ENCODE measurements at regions not wholly inside any gene's neighbourhood (a gene's known extent, or its start where the extent isn't known, plus 50 kb on each side); places are given as distances from the start of the nearest gene placed in this dataset.

DNA sequence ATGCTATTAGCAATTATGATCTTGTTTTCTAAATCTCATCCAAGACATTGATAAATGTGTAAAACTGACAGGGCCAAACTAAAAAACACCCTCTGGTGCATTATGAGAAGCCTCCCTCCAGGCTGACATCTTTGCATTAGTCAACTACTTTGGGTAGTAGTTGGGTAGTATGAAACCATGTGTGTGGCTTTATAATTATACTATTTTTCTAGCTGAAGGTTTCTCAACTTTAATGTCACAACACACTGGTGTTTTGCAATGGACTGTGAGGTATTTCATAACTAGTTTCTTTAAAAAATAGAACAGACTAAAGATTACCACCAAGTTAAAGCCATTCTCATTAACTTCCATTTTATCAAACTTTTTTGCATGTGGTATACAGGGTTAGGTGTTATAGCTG lies 73.1 kb upstream of the RBMS1 start:
- Histone ChIP-seq H3K79me2 (ENCODE audit: insufficient read depth) (no peaks in the 10 kb centered on the region), H4K20me1 (ENCODE audit: insufficient read depth) (no peaks in the 10 kb centered on the region), H3K27me3 (ENCODE audit: insufficient read depth) (no peaks in the 10 kb centered on the region), H3K4me1 (ENCODE audit: control insufficient read depth in 1 of 2, insufficient read depth in 2 of 2, low read depth in 1 of 2, low read length in 1 of 2) (no peaks in the 10 kb centered on the region; a peak in 2 of 4 replicates), H2AFZ (ENCODE audit: low read depth) (no peak overlapping the region), H3K27ac (ENCODE audit: low read depth in 2 of 2, low read length in 1 of 2) (no peak overlapping the region), H3K9ac (no peak overlapping the region), H3K9me3 (no peaks in the 10 kb centered on the region), H3K9me2 (no peaks in the 10 kb centered on the region), H3K4me2 (no peak overlapping the region), H3K4me3 (ENCODE audit: low read depth in 2 of 2, low read length in 1 of 2) (no peak overlapping the region), H3F3A (replicated peaks; ENCODE audit: insufficient read depth) (no peaks in the 10 kb centered on the region), H3K36me3 (replicated peaks in 1 of 2; ENCODE audit: control insufficient read depth in 1 of 2, insufficient read depth in 2 of 2, low read length in 1 of 2) (no peaks in the 10 kb centered on the region)
- DNase-seq = no peak
- POLR2A ChIA-PET = no interaction called here
- CTCF ChIA-PET = no interaction called here
- TF ChIP-seq NFIC (IDR thresholded peaks at IDR 0.05; ENCODE audit: borderline replicate concordance) (no peak), RCOR1 (IDR thresholded peaks at IDR 0.05; ENCODE audit: low read length) (no peak), MEF2A (IDR thresholded peaks at IDR 0.05; ENCODE audit: borderline replicate concordance, low read depth) (no peak), FOXM1 (IDR thresholded peaks at IDR 0.05; ENCODE audit: low read depth) (no peak), JUND (IDR thresholded peaks at IDR 0.05) (no peak), GATA2 (CRISPR knock-in tag; IDR thresholded peaks at IDR 0.05) (no peak), TCF12 (IDR thresholded peaks at IDR 0.05) (no peak), FOXJ3 (CRISPR knock-in tag; IDR thresholded peaks at IDR 0.05) (no peak), FOSL2 (IDR thresholded peaks at IDR 0.05; ENCODE audit: borderline replicate concordance, low read depth) (no peak), TEAD4 (IDR thresholded peaks at IDR 0.05; ENCODE audit: borderline replicate concordance, insufficient read depth) (no peak), SMC3 (IDR thresholded peaks at IDR 0.05; ENCODE audit: low read depth, low read length) (no peak), CHD2 (IDR thresholded peaks at IDR 0.05; ENCODE audit: low read length, partially characterized antibody) (no peak), RFX5 (IDR thresholded peaks at IDR 0.05; ENCODE audit: low read length) (no peak), ELF1 (IDR thresholded peaks at IDR 0.05) (no peak)
- TF ChIP-seq, protein P1, sequence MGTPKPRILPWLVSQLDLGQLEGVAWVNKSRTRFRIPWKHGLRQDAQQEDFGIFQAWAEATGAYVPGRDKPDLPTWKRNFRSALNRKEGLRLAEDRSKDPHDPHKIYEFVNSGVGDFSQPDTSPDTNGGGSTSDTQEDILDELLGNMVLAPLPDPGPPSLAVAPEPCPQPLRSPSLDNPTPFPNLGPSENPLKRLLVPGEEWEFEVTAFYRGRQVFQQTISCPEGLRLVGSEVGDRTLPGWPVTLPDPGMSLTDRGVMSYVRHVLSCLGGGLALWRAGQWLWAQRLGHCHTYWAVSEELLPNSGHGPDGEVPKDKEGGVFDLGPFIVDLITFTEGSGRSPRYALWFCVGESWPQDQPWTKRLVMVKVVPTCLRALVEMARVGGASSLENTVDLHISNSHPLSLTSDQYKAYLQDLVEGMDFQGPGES (IDR thresholded peaks at IDR 0.05; ENCODE audit: low read depth, low read length) = no peak
- TF ChIP-seq, protein P2, sequence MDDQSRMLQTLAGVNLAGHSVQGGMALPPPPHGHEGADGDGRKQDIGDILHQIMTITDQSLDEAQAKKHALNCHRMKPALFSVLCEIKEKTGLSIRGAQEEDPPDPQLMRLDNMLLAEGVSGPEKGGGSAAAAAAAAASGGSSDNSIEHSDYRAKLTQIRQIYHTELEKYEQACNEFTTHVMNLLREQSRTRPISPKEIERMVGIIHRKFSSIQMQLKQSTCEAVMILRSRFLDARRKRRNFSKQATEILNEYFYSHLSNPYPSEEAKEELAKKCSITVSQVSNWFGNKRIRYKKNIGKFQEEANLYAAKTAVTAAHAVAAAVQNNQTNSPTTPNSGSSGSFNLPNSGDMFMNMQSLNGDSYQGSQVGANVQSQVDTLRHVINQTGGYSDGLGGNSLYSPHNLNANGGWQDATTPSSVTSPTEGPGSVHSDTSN (IDR thresholded peaks at IDR 0.05) = no peak
- TF ChIP-seq, protein P3, sequence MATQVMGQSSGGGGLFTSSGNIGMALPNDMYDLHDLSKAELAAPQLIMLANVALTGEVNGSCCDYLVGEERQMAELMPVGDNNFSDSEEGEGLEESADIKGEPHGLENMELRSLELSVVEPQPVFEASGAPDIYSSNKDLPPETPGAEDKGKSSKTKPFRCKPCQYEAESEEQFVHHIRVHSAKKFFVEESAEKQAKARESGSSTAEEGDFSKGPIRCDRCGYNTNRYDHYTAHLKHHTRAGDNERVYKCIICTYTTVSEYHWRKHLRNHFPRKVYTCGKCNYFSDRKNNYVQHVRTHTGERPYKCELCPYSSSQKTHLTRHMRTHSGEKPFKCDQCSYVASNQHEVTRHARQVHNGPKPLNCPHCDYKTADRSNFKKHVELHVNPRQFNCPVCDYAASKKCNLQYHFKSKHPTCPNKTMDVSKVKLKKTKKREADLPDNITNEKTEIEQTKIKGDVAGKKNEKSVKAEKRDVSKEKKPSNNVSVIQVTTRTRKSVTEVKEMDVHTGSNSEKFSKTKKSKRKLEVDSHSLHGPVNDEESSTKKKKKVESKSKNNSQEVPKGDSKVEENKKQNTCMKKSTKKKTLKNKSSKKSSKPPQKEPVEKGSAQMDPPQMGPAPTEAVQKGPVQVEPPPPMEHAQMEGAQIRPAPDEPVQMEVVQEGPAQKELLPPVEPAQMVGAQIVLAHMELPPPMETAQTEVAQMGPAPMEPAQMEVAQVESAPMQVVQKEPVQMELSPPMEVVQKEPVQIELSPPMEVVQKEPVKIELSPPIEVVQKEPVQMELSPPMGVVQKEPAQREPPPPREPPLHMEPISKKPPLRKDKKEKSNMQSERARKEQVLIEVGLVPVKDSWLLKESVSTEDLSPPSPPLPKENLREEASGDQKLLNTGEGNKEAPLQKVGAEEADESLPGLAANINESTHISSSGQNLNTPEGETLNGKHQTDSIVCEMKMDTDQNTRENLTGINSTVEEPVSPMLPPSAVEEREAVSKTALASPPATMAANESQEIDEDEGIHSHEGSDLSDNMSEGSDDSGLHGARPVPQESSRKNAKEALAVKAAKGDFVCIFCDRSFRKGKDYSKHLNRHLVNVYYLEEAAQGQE (IDR thresholded peaks at IDR 0.05; ENCODE audit: low read depth, low read length) = no peak
- TF ChIP-seq, protein P4, sequence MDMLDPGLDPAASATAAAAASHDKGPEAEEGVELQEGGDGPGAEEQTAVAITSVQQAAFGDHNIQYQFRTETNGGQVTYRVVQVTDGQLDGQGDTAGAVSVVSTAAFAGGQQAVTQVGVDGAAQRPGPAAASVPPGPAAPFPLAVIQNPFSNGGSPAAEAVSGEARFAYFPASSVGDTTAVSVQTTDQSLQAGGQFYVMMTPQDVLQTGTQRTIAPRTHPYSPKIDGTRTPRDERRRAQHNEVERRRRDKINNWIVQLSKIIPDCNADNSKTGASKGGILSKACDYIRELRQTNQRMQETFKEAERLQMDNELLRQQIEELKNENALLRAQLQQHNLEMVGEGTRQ (IDR thresholded peaks at IDR 0.05; ENCODE audit: borderline replicate concordance, low read depth, low read length) = no peak
- TF ChIP-seq, protein P5, sequence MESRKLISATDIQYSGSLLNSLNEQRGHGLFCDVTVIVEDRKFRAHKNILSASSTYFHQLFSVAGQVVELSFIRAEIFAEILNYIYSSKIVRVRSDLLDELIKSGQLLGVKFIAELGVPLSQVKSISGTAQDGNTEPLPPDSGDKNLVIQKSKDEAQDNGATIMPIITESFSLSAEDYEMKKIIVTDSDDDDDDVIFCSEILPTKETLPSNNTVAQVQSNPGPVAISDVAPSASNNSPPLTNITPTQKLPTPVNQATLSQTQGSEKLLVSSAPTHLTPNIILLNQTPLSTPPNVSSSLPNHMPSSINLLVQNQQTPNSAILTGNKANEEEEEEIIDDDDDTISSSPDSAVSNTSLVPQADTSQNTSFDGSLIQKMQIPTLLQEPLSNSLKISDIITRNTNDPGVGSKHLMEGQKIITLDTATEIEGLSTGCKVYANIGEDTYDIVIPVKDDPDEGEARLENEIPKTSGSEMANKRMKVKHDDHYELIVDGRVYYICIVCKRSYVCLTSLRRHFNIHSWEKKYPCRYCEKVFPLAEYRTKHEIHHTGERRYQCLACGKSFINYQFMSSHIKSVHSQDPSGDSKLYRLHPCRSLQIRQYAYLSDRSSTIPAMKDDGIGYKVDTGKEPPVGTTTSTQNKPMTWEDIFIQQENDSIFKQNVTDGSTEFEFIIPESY (IDR thresholded peaks at IDR 0.05; ENCODE audit: borderline replicate concordance, low read depth) = no peak
- TF ChIP-seq, protein P6, sequence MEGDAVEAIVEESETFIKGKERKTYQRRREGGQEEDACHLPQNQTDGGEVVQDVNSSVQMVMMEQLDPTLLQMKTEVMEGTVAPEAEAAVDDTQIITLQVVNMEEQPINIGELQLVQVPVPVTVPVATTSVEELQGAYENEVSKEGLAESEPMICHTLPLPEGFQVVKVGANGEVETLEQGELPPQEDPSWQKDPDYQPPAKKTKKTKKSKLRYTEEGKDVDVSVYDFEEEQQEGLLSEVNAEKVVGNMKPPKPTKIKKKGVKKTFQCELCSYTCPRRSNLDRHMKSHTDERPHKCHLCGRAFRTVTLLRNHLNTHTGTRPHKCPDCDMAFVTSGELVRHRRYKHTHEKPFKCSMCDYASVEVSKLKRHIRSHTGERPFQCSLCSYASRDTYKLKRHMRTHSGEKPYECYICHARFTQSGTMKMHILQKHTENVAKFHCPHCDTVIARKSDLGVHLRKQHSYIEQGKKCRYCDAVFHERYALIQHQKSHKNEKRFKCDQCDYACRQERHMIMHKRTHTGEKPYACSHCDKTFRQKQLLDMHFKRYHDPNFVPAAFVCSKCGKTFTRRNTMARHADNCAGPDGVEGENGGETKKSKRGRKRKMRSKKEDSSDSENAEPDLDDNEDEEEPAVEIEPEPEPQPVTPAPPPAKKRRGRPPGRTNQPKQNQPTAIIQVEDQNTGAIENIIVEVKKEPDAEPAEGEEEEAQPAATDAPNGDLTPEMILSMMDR (IDR thresholded peaks at IDR 0.05) = no peak

Measured in SK-N-SH (cell line).